HCT116 (cell line): ENCODE measurements at regions not wholly inside any gene's neighbourhood (a gene's known extent, or its start where the extent isn't known, plus 50 kb on each side); places are given as distances from the start of the nearest gene placed in this dataset.
"Not testable (repeated sequence)": the region's sequence is repeated elsewhere in the genome, so short reads cannot be mapped to it uniquely, and the experiment has no call there.

Experiments used
- ATAC-seq: fragments of 200-7000 bp; cut with Tn5 transposase; 2 replicates; pipeline ENCODE4 v1.9.1; 2020; ENCODE audit warnings: mild to moderate bottlenecking, moderate library complexity
- BruUV-seq: library from RNA; stranded (reverse); fragments of 400-500 nt; replicated peaks from 2 replicates; lab custom pipeline; 2021; lab: Mats Ljungman, UMichigan
- CTCF ChIA-PET: fragments of 300-600 bp; sonication (Branson Sonifier 250); formaldehyde crosslinking; loops from one replicate; lab custom pipeline; 2021; ENCODE audit warnings: antibody characterized with exemption; lab: Charles Lee
- POLR2A ChIA-PET: fragments of 300-600, 350-600 bp; sonication (Branson Sonifier 250); formaldehyde crosslinking; loops from one replicate; lab custom pipeline; 2021; ENCODE audit warnings: antibody characterized with exemption; lab: Charles Lee
- RAD21 ChIA-PET, 2 experiments: fragments of 300-600 bp; sonication (Branson Sonifier 250); formaldehyde crosslinking; loops; one replicate each; lab custom pipeline; 2023; ENCODE audit warnings: low total read pairs in 2 of 2; ENCODE audit not compliant: uncharacterized antibody in 2 of 2, unreplicated experiment in 2 of 2, low non-redundant PET in 1 of 2; lab: Charles Lee
- DNase-seq: peaks from one replicate; pipeline ENCODE4 v3.0.0-alpha.2; 2010; ENCODE audit warnings: low read depth, low spot score
- H2AFZ ChIP-seq: fragments of 200-600 bp; shearing (Covaris generic), sonication (generic); 2 replicates; pipeline ENCODE4 v1.6.1; 2017; ENCODE audit warnings: low read depth, mixed run types, mixed read lengths, antibody characterized with exemption, low read length; ENCODE audit not compliant: poor library complexity, severe bottlenecking
- H3K27ac ChIP-seq: 2 replicates; pipeline ENCODE4 v1.5.1; 2012; ENCODE audit warnings: low read depth, low read length
- H3K27me3 ChIP-seq: fragments of 200-600 bp; sonication (generic); 2 replicates; pipeline ENCODE4 v1.6.1; 2016; ENCODE audit warnings: mixed run types, low read length, mixed read lengths; ENCODE audit not compliant: insufficient read depth
- H3K36me3 ChIP-seq, 2 experiments: fragments of 200-500 bp in 1 of 2; fragments of 200-600 bp in 1 of 2; sonication (Bioruptor generic) in 1 of 2; sonication (generic) in 1 of 2; 2 replicates each; pipeline versions ENCODE4 v1.5.1 to v1.6.1; 2014 to 2016; ENCODE audit warnings: low read length in 2 of 2, inconsistent platforms in 1 of 2, mixed read lengths in 1 of 2, mixed run types in 1 of 2; ENCODE audit not compliant: insufficient read depth in 2 of 2, control insufficient read depth in 1 of 2
- H3K4me1 ChIP-seq, 2 experiments: fragments of 200-600 bp in 1 of 2; sonication (generic) in 1 of 2; 2 replicates each; pipeline versions ENCODE4 v1.5.1 to v1.6.1; 2012 to 2017; ENCODE audit warnings: low read length in 2 of 2, inconsistent platforms in 1 of 2, mild to moderate bottlenecking in 1 of 2, mixed read lengths in 1 of 2, mixed run types in 1 of 2, moderate library complexity in 1 of 2; ENCODE audit not compliant: insufficient read depth in 2 of 2, control insufficient read depth in 1 of 2
- H3K4me2 ChIP-seq: fragments of 200-600 bp; sonication (generic); 2 replicates; pipeline ENCODE4 v1.6.1; 2017; ENCODE audit warnings: mixed run types, low read length, mixed read lengths
- H3K4me3 ChIP-seq, 2 experiments: fragments of 200-600 bp in 1 of 2; sonication (generic) in 1 of 2; replicated peaks in 1 of 2; 2 replicates each; pipeline ENCODE4 v1.5.1; 2011 to 2016; ENCODE audit warnings: low read length in 2 of 2, control low read depth in 1 of 2, low read depth in 1 of 2, mild to moderate bottlenecking in 1 of 2, mixed read lengths in 1 of 2, mixed run types in 1 of 2
- H3K79me2 ChIP-seq: fragments of 200-600 bp; sonication (generic); 2 replicates; pipeline ENCODE4 v1.6.1; 2017; ENCODE audit warnings: mild to moderate bottlenecking, mixed run types, low read length, moderate library complexity, mixed read lengths; ENCODE audit not compliant: insufficient read depth
- H3K9ac ChIP-seq: fragments of 200-600 bp; sonication (generic); 2 replicates; pipeline ENCODE4 v1.6.1; 2016; ENCODE audit warnings: low read length, mixed read lengths
- H3K9me2 ChIP-seq: fragments of 200-600 bp; sonication (generic), shearing (Covaris generic); 2 replicates; pipeline ENCODE4 v1.6.1; 2017; ENCODE audit warnings: mixed run types, mild to moderate bottlenecking, moderate library complexity; ENCODE audit not compliant: insufficient read depth
- H3K9me3 ChIP-seq, 2 experiments: fragments of 200-500 bp in 1 of 2; fragments of 200-600 bp in 1 of 2; sonication (Bioruptor generic) in 1 of 2; sonication (generic) in 1 of 2; 2 replicates each; pipeline ENCODE4 v1.6.1; 2014 to 2017; ENCODE audit warnings: low read length in 2 of 2, mixed read lengths in 2 of 2, inconsistent platforms in 1 of 2, low read depth in 1 of 2, mild to moderate bottlenecking in 1 of 2, mixed run types in 1 of 2, moderate library complexity in 1 of 2; ENCODE audit not compliant: control insufficient read depth in 1 of 2, insufficient read depth in 1 of 2
- H4K20me1 ChIP-seq: fragments of 200-600 bp; sonication (generic), shearing (Covaris generic); 2 replicates; pipeline ENCODE4 v1.6.1; 2017; ENCODE audit warnings: mixed run types, mild to moderate bottlenecking, moderate library complexity; ENCODE audit not compliant: insufficient read depth
- CBX3 ChIP-seq: IDR thresholded peaks from 2 replicates; pipeline ENCODE4 v1.6.1; 2012; ENCODE audit warnings: low read depth
- CEBPB ChIP-seq: IDR thresholded peaks from 2 replicates; pipeline ENCODE4 v1.6.1; 2012; ENCODE audit warnings: low read depth
- CTCF ChIP-seq, 3 experiments: fragments of 200-600 bp in 1 of 3; sonication (generic) in 1 of 3; IDR thresholded peaks in 2 of 3; conservative IDR thresholded peaks in 1 of 3; 2 replicates each; pipeline ENCODE4 v1.5.1; 2012 to 2017; ENCODE audit warnings: low read depth in 2 of 3, low read length in 2 of 3, antibody characterized with exemption in 1 of 3, borderline replicate concordance in 1 of 3, control low read depth in 1 of 3, mild to moderate bottlenecking in 1 of 3, mixed read lengths in 1 of 3, mixed run types in 1 of 3, moderate library complexity in 1 of 3; ENCODE audit not compliant: insufficient read depth in 1 of 3
- EGR1 ChIP-seq: IDR thresholded peaks from 2 replicates; pipeline ENCODE4 v1.6.1; 2012; ENCODE audit warnings: low read depth
- ELF1 ChIP-seq: IDR thresholded peaks from 2 replicates; pipeline ENCODE4 v1.6.1; 2012; ENCODE audit warnings: low read depth, borderline replicate concordance
- EZH2 ChIP-seq: fragments of 200-600 bp; sonication (generic); IDR thresholded peaks from 2 replicates; pipeline ENCODE4 v1.6.1; 2017; ENCODE audit warnings: antibody characterized with exemption, mixed run types
- JUND ChIP-seq: IDR thresholded peaks from 2 replicates; pipeline ENCODE4 v1.6.1; 2012
- RAD21 ChIP-seq: IDR thresholded peaks from 2 replicates; pipeline ENCODE4 v1.6.1; 2012; ENCODE audit warnings: low read depth, mild to moderate bottlenecking
- REST ChIP-seq: IDR thresholded peaks from 2 replicates; pipeline ENCODE4 v1.6.1; 2012; ENCODE audit warnings: low read depth
- SIN3A ChIP-seq: IDR thresholded peaks from 2 replicates; pipeline ENCODE4 v1.6.1; 2012; ENCODE audit warnings: low read depth
- SP1 ChIP-seq: IDR thresholded peaks from 2 replicates; pipeline ENCODE4 v1.6.1; 2012; ENCODE audit warnings: low read depth
- TCF7L2 ChIP-seq: IDR thresholded peaks from 2 replicates; pipeline ENCODE4 v1.7.0; 2011; ENCODE audit warnings: borderline replicate concordance, inconsistent platforms; ENCODE audit not compliant: insufficient read depth, insufficient read length; ENCODE audit errors: extremely low read depth
- ZFX ChIP-seq: fragments of 450-650 bp; IDR thresholded peaks from 2 replicates; pipeline ENCODE4 v1.6.1; 2017
- ZNF274 ChIP-seq: fragments of 200-500 bp; sonication (Bioruptor generic); IDR thresholded peaks from 2 replicates; pipeline ENCODE4 v1.6.1; 2014; ENCODE audit warnings: mild to moderate bottlenecking, low read depth, low read length, inconsistent platforms
- intact Hi-C: fragments of 100-400 bp; cut with micrococcal nuclease; formaldehyde crosslinking; loops from 2 replicates; pipeline ENCODE4 v1.10.0; 2022

- no peak for TF ChIP-seq SP1
- TF ChIP-seq RAD21: no peak
- no peak for TF ChIP-seq EGR1
- TF ChIP-seq CBX3: no peak
- no peak for TF ChIP-seq JUND
- no peak for TF ChIP-seq ZNF274
- TF ChIP-seq SIN3A: no peak
- TF ChIP-seq ZFX: no peak
- no peak for TF ChIP-seq ELF1
These were observed 67.1 kb upstream of the RBM24 start (continued) for GRCh38 chr6:17214106-17214505.

- H3K9ac ChIP-seq, BruUV-seq, POLR2A ChIA-PET, H2AFZ ChIP-seq, H3K27ac ChIP-seq, H3K4me1 ChIP-seq, intact Hi-C loops, H3K4me2 ChIP-seq, H3K79me2 ChIP-seq, CTCF ChIA-PET, H3K9me3 ChIP-seq, H3K27me3 ChIP-seq, H3K9me2 ChIP-seq, H3K36me3 ChIP-seq, H4K20me1 ChIP-seq, DNase-seq, ATAC-seq, RAD21 ChIA-PET, H3K4me3 ChIP-seq: not testable (repeated sequence)
These were observed 64.2 kb upstream of the RBM24 start for GRCh38 chr6:17216972-17217371.

GRCh38 chr6:17218023-17218748, 63.0 kb upstream of the RBM24 start:
- Histone ChIP-seq H4K20me1 (no peaks in the 10 kb centered on the region), H3K36me3 (no peaks in the 10 kb centered on the region), H3K27me3 (no peaks in the 10 kb centered on the region), H2AFZ (no peak overlapping the region), H3K9me2 (no peaks in the 10 kb centered on the region), H3K4me3 (no peak overlapping the region), H3K79me2 (no peaks in the 10 kb centered on the region), H3K27ac (no peak overlapping the region), H3K4me1 (no peaks in the 10 kb centered on the region), H3K9ac (no peak overlapping the region), H3K4me2 (no peak overlapping the region), H3K9me3 (no peaks in the 10 kb centered on the region)
- no TSS peak for BruUV-seq
- ChIA-PET POLR2A (no interaction called here), CTCF (no interaction called here), RAD21 (no interaction called here)
- intact Hi-C loops: no loop called here
- ATAC-seq: no peak
- TF ChIP-seq ZNF274 (no peak), CTCF (IDR thresholded peaks at IDR 0.05 in 2 of 3, conservative IDR thresholded peaks at IDR 0.05 in 1 of 3; ENCODE audit: borderline replicate concordance in 1 of 3, insufficient read depth in 1 of 3, low read depth in 2 of 3, low read length in 2 of 3) (no peak), TCF7L2 (no peak), ZFX (no peak), CEBPB (no peak), ELF1 (no peak), REST (no peak), EZH2 (no peak)
- DNase-seq: no peak
